Sigmoid colon (tissue), 6 donors: ENCODE measurements at regions not wholly inside any gene's neighbourhood (a gene's known extent, or its start where the extent isn't known, plus 50 kb on each side); places are given as distances from the start of the nearest gene placed in this dataset.

ENCODE experiments used
- DNase-seq: peaks from one replicate; pipeline ENCODE4 v3.0.0-alpha.2; 2019
- H3K27ac ChIP-seq, 4 donors: fragments of 200-600 bp; sonication (generic); one replicate each; pipeline ENCODE4 v1.5.1; 2016 to 2019; ENCODE audit warnings: mild to moderate bottlenecking in 1 of 4
- H3K27me3 ChIP-seq, 3 donors: fragments of 200-600 bp; sonication (generic); one replicate each; pipeline ENCODE4 v1.5.1; 2019; ENCODE audit warnings: mild to moderate bottlenecking in 1 of 3
- H3K36me3 ChIP-seq, 4 donors: fragments of 200-600 bp; sonication (generic); one replicate each; pipeline ENCODE4 v1.5.1; 2016 to 2019
- H3K4me1 ChIP-seq, 4 donors: fragments of 200-600 bp; sonication (generic); one replicate each; pipeline ENCODE4 v1.5.1; 2017 to 2019
- H3K4me3 ChIP-seq, 4 donors: fragments of 200-600 bp; sonication (generic); one replicate each; pipeline ENCODE4 v1.5.1; 2017 to 2019; ENCODE audit warnings: mild to moderate bottlenecking in 2 of 4, moderate library complexity in 1 of 4
- H3K9me3 ChIP-seq, 4 donors: fragments of 200-600 bp in 3 of 4; sonication (generic) in 3 of 4; one replicate each; pipeline versions ENCODE4 v1.5.1 to v1.6.1; 2013 to 2019
- CTCF ChIP-seq, 4 experiments: fragments of 450-650 bp in 3 of 4; fragments of 200-600 bp in 1 of 4; IDR thresholded peaks; one replicate each; pipeline ENCODE4 v1.5.1; 2016 to 2019; ENCODE audit warnings: antibody characterized with exemption in 4 of 4, mild to moderate bottlenecking in 3 of 4, moderate library complexity in 2 of 4
- EP300 ChIP-seq, 4 donors: sonication (generic); formaldehyde crosslinking; IDR thresholded peaks; one replicate each; pipeline ENCODE4 v1.6.1; 2017; ENCODE audit warnings: antibody characterized with exemption in 4 of 4
- POLR2A ChIP-seq, 2 donors: fragments of 450-650 bp; IDR thresholded peaks; one replicate each; pipeline ENCODE4 v1.6.1; 2016; ENCODE audit warnings: antibody characterized with exemption in 2 of 2, mild to moderate bottlenecking in 2 of 2, moderate library complexity in 2 of 2
- POLR2AphosphoS5 ChIP-seq, 4 donors: sonication (generic); formaldehyde crosslinking; IDR thresholded peaks; one replicate each; pipeline ENCODE4 v1.6.1; 2017; ENCODE audit warnings: antibody characterized with exemption in 4 of 4
- WGBS, 2 donors: extraction: QIAGEN DNeasy Blood & Tissue Kit; methylation state at CpG; one replicate each; pipeline ENCODE4 v1.1.7; 2013; 5-methylcytosine and 5-hydroxymethylcytosine counted together
- intact Hi-C: fragments of 100-400 bp; cut with DNase I; formaldehyde crosslinking; loops from one replicate; pipeline ENCODE4 v1.15.1; 2023
- donor health status: healthy with polysubstance abuse.
- donor health status: healthy.

DNA sequence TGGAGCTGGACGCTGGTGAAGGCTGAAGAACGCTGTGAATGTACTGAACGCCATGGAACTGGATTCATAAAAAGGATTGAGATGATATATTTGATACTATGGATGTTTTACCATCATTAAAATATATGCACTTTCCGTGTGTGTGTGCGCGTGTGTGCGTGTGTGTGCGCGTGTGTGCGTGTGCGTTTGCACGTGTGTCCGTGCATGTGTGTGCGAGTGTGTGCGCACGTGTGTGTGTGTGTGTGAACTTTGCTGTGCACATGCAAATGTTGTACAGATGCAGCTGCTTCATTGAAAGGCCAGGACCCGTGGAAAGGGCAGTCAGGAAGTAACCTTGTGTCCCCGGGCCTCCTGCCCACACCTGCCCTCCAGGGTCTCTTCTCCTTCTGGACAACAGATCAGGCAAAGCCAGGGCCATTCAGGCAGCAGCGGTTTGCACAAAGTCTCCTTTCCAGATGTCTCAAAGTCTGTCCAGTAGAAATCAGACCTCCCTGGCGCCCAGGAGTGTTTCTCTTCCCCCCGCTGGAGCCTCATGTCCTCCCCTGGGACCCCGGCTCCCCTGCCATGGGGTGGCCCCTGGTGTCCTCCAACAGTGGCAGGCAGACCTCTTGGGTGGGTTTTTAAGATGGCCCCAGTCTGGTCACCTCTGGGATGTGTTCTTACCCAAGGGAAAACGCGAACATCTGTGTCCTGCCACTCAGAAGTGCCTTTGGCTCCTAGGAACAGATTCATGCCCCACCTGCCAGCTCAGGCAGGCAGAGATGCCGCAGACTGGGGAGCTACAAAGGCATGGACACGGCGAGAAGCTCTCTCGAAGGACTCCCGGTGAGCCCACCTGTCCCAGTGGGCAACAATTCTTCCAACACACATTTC, 86.1 kb upstream of the GPC1 start:
- Histone ChIP-seq H3K4me1 (peaks cover 0 to 32% (median 25%) of the 10 kb centered on the region in 4 donors), H3K27ac (no peak overlapping the region), H3K9me3 (peaks cover 0 to 6% (median 0%) of the 10 kb centered on the region in 4 donors), H3K27me3 (no peaks in the 10 kb centered on the region), H3K4me3 (no peak overlapping the region), H3K36me3 (no peaks in the 10 kb centered on the region)
- TF ChIP-seq POLR2A (IDR thresholded peaks at IDR 0.05) (no peak), EP300 (IDR thresholded peaks at IDR 0.05) (no peak), POLR2AphosphoS5 (IDR thresholded peaks at IDR 0.05) (no peak), CTCF (IDR thresholded peaks at IDR 0.05) (no peak)
- intact Hi-C loops, result loop anchor here (5.0 kb wide), 1 partner anchor 88 kb away; the partner anchor contains the start of gene GPC1
- DNase-seq, result peak; percentile 52
- 80 to 84% methylated on average over 29 of the region's 29 CpGs for WGBS, 2 donors

- TF ChIP-seq POLR2A (IDR thresholded peaks at IDR 0.05) (no peak), CTCF (IDR thresholded peaks at IDR 0.05) (no peak), POLR2AphosphoS5 (IDR thresholded peaks at IDR 0.05) (no peak), EP300 (IDR thresholded peaks at IDR 0.05) (no peak)
- intact Hi-C loops, result loop anchor here (5.0 kb wide), 1 partner anchor 87 kb away; the partner anchor contains the start of gene GPC1
- no peaks in the 10 kb centered on the region for H3K27me3 ChIP-seq
- DNase-seq, result peak; percentile 57
- WGBS, 2 donors, result 90 to 95% methylated on average over 8 of the region's 8 CpGs
- H3K4me3 ChIP-seq, result no peak overlapping the region
- H3K27ac ChIP-seq, result no peak overlapping the region
- no peaks in the 10 kb centered on the region for H3K36me3 ChIP-seq
- H3K9me3 ChIP-seq, result peaks cover 0 to 2% (median 0%) of the 10 kb centered on the region in 4 donors
- H3K4me1 ChIP-seq, result peaks cover 0 to 34% (median 25%) of the 10 kb centered on the region in 4 donors
Observed at GRCh38 chr2:240350006-240350355, 85.5 kb upstream of the GPC1 start.

- Histone ChIP-seq H3K4me1 (peaks cover 0 to 37% (median 25%) of the 10 kb centered on the region in 4 donors), H3K27ac (peak overlapping the region in 1 of 4 donors; percentile 65), H3K27me3 (no peaks in the 10 kb centered on the region), H3K36me3 (no peaks in the 10 kb centered on the region), H3K9me3 (no peaks in the 10 kb centered on the region), H3K4me3 (no peak overlapping the region)
- peak; percentile 48 for DNase-seq
- intact Hi-C loops, result loop anchor here (5.0 kb wide), 1 partner anchor 87 kb away; the partner anchor contains the start of gene GPC1
- TF ChIP-seq EP300 (IDR thresholded peaks at IDR 0.05), result no peak
- no peak for TF ChIP-seq POLR2AphosphoS5 (IDR thresholded peaks at IDR 0.05)
- no peak for TF ChIP-seq CTCF (IDR thresholded peaks at IDR 0.05)
- no peak for TF ChIP-seq POLR2A (IDR thresholded peaks at IDR 0.05)
- 86 to 87% methylated on average over 15 of the region's 15 CpGs for WGBS, 2 donors
Observed at GRCh38 chr2:240350696-240351087, 84.8 kb upstream of the GPC1 start.

DNA sequence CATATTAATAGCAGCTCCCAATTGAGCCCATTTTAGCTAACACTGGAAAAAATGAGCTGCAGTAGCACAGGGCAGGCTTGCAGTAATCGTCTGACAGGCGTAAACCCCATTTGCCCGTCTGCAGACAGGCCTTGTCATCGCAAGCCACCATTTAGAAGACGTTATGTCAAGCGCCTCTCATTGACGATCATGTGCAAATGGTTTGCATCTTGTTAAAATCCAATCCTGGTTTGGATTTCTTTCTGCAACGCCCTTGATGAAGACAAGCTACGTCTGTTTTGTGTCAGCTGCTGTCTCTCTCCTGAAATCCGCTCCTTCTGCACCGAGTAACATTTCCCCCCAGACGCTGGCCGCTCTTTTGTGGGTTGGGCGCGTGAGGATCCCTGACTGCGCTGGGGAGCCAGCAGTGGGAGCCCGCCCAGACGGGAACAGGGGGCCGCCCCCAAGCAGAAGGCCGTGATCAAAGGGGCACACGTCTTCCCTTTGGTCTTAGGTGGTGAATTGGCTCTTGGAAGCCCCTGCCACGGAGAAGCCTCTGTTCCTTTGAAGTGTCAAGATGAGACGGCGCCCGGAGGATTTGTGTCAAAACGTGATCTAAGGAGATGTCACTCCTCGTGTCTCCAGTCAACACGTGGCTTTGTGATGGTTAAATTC, 84.2 kb upstream of the GPC1 start:
- WGBS, 2 donors, result 57 to 74% methylated on average over 28 of the region's 28 CpGs
- DNase-seq, result peak; percentile 63
- intact Hi-C loops, result loop anchor here (5.0 kb wide), 1 partner anchor 86 kb away; the partner anchor contains the start of gene GPC1

More for the DNA sequence above, 84.2 kb upstream of the GPC1 start:
- H3K36me3 ChIP-seq, result no peaks in the 10 kb centered on the region
- no peak for TF ChIP-seq EP300 (IDR thresholded peaks at IDR 0.05)
- peak; percentile 29 to 84 (median 70) for TF ChIP-seq POLR2AphosphoS5 (IDR thresholded peaks at IDR 0.05)
- peak overlapping the region in 3 of 4 donors; percentile 60 to 65 (median 64) for H3K27ac ChIP-seq
- no peaks in the 10 kb centered on the region for H3K27me3 ChIP-seq
- no peak overlapping the region for H3K4me3 ChIP-seq
- peaks cover 0 to 37% (median 25%) of the 10 kb centered on the region in 4 donors for H3K4me1 ChIP-seq
- no peaks in the 10 kb centered on the region for H3K9me3 ChIP-seq
